ENCODE measurements at regions not wholly inside any gene's neighbourhood (a gene's known extent, or its start where the extent isn't known, plus 50 kb on each side); places are given as distances from the start of the nearest gene placed in this dataset.

DNA sequence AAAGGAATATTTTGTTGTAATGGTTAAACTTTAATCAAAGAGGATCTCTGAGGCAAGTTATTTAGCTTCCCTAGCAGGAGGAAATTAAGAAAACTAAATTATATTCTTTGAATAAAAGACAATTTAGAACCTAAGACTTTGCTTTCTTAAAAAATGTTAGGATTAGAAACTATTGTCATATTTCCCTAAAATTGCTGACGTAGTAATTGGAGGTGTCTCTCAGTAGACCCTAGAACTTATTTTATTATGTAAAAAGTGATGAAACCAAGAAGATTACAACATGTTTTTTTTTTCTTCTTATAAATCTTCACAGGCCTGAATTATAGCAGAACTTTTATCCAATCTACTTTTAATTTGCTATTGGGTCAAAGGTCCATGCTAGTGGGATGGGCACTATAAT is 363.3 kb upstream of the THRB start:
- no peak for TF ChIP-seq CTCF (IDR thresholded peaks at IDR 0.05; ENCODE audit: insufficient read depth, low read length, poor library complexity, severe bottlenecking)
- no peak for DNase-seq (ENCODE audit: low read depth)
- no peaks in the 10 kb centered on the region for H3K36me3 ChIP-seq (ENCODE audit: control insufficient read depth, insufficient read depth, low read length)
- no peaks in the 10 kb centered on the region for H3K27me3 ChIP-seq (ENCODE audit: control insufficient read depth, insufficient read depth, low read length)
- H3K4me3 ChIP-seq (ENCODE audit: low read depth, low read length), result no peak overlapping the region

- no peak for TF ChIP-seq CTCF (IDR thresholded peaks at IDR 0.05; ENCODE audit: insufficient read depth, low read length, poor library complexity, severe bottlenecking)
- H3K4me3 ChIP-seq (ENCODE audit: low read depth, low read length), result no peak overlapping the region
- no peak for DNase-seq (ENCODE audit: low read depth)
- no peaks in the 10 kb centered on the region for H3K36me3 ChIP-seq (ENCODE audit: control insufficient read depth, insufficient read depth, low read length)
- no peaks in the 10 kb centered on the region for H3K27me3 ChIP-seq (ENCODE audit: control insufficient read depth, insufficient read depth, low read length)
These were observed 368.6 kb upstream of the THRB start for GRCh38 chr3:24863215-24863614.

DNA sequence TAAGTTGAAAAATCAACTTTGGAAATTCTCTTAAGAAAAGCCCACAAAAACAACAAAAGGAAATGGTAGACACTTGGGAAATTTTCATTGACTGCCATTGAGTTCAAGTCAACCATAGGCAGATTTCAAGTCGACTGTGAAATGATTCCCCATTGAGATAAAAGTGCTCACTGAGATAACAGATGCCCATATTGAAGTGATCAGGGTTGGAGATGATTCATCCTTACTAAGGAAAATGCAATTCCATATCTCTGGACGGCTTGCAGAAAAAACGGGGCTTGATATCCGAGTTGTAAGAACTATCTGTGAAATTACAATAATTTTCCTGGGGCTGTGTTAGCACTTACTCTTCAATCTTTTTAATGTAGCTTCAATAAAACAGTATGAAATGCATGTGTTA is 373.1 kb upstream of the THRB start:
- H3K36me3 ChIP-seq (ENCODE audit: control insufficient read depth, insufficient read depth, low read length), result no peaks in the 10 kb centered on the region
- no peaks in the 10 kb centered on the region for H3K27me3 ChIP-seq (ENCODE audit: control insufficient read depth, insufficient read depth, low read length)
- no peak overlapping the region for H3K4me3 ChIP-seq (ENCODE audit: low read depth, low read length)
- no peak for DNase-seq (ENCODE audit: low read depth)
- no peak for TF ChIP-seq CTCF (IDR thresholded peaks at IDR 0.05; ENCODE audit: insufficient read depth, low read length, poor library complexity, severe bottlenecking)

- Histone ChIP-seq H3K27me3 (ENCODE audit: control insufficient read depth, insufficient read depth, low read length) (no peaks in the 10 kb centered on the region), H3K36me3 (ENCODE audit: control insufficient read depth, insufficient read depth, low read length) (no peaks in the 10 kb centered on the region), H3K4me3 (ENCODE audit: low read depth, low read length) (no peak overlapping the region)
- no peak for DNase-seq (ENCODE audit: low read depth)
- no peak for TF ChIP-seq CTCF (IDR thresholded peaks at IDR 0.05; ENCODE audit: insufficient read depth, low read length, poor library complexity, severe bottlenecking)
These were observed 386.6 kb upstream of the THRB start for GRCh38 chr3:24881239-24881638.

DNA sequence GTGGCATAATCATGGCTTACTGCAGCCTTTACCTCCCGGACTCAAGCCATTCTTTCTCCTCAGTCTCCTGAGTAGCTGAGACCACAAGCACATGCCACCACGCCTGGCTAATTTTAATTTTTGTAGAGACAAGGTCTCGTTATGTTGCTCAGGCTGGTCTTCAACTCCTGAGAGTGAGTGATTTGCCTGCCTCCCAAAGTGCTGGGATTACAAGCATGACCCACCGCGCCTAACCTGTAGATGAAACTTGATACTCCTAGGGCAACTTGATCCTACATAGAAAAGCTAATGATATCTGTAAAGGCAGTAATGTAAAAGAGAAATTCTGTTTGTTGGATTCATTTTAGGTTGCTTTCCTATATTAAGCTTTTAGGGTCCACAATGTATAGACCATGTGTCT is 391.9 kb upstream of the THRB start:
- Histone ChIP-seq H3K27me3 (ENCODE audit: control insufficient read depth, insufficient read depth, low read length) (no peaks in the 10 kb centered on the region), H3K36me3 (ENCODE audit: control insufficient read depth, insufficient read depth, low read length) (no peaks in the 10 kb centered on the region), H3K4me3 (ENCODE audit: low read depth, low read length) (no peak overlapping the region)
- no peak for DNase-seq (ENCODE audit: low read depth)
- TF ChIP-seq CTCF (IDR thresholded peaks at IDR 0.05; ENCODE audit: insufficient read depth, low read length, poor library complexity, severe bottlenecking), result no peak

- DNase-seq (ENCODE audit: low read depth), result no peak
- no peaks in the 10 kb centered on the region for H3K36me3 ChIP-seq (ENCODE audit: control insufficient read depth, insufficient read depth, low read length)
- no peaks in the 10 kb centered on the region for H3K27me3 ChIP-seq (ENCODE audit: control insufficient read depth, insufficient read depth, low read length)
- no peak for TF ChIP-seq CTCF (IDR thresholded peaks at IDR 0.05; ENCODE audit: insufficient read depth, low read length, poor library complexity, severe bottlenecking)
- no peak overlapping the region for H3K4me3 ChIP-seq (ENCODE audit: low read depth, low read length)
These were observed 395.4 kb upstream of the THRB start for GRCh38 chr3:24890012-24890411.
